Epithelial cell of esophagus (primary cell): ENCODE measurements at regions not wholly inside any gene's neighbourhood (a gene's known extent, or its start where the extent isn't known, plus 50 kb on each side); places are given as distances from the start of the nearest gene placed in this dataset.

ENCODE experiments used
- DNase-seq: peaks from one replicate; pipeline ENCODE4 v3.0.0; 2010; ENCODE audit warnings: low read depth
- H3K4me3 ChIP-seq: 2 replicates; pipeline ENCODE4 v1.5.1; 2011; ENCODE audit warnings: mild to moderate bottlenecking, low read length, control low read depth
- CTCF ChIP-seq: IDR thresholded peaks from 2 replicates; pipeline ENCODE4 v1.5.1; 2011; ENCODE audit warnings: low read depth, mild to moderate bottlenecking, low read length, control low read depth, inconsistent platforms; ENCODE audit not compliant: insufficient read depth; ENCODE audit errors: missing control alignments

- H3K4me3 ChIP-seq = no peak overlapping the region
- no peak for TF ChIP-seq CTCF
- no peak for DNase-seq
Measured at GRCh38 chr1:80384959-80385358, 1378.4 kb upstream of the ADGRL4 start.

- TF ChIP-seq CTCF = no peak
- H3K4me3 ChIP-seq = no peak overlapping the region
- DNase-seq = peak; percentile 68
Measured at GRCh38 chr1:80384083-80384830, 1377.7 kb upstream of the ADGRL4 start.

- no peak overlapping the region for H3K4me3 ChIP-seq
- peak; percentile 93 for DNase-seq
Measured at GRCh38 chr1:80375662-80376061, 1369.1 kb upstream of the ADGRL4 start.

GRCh38 chr1:80375109-80375508 is 1368.6 kb upstream of the ADGRL4 start:
- TF ChIP-seq CTCF = no peak
- H3K4me3 ChIP-seq = no peak overlapping the region
- DNase-seq = no peak

More at GRCh38 chr1:80375662-80376061, 1369.1 kb upstream of the ADGRL4 start:
- no peak for TF ChIP-seq CTCF

GRCh38 chr1:80369780-80370179 is 1363.2 kb upstream of the ADGRL4 start:
- H3K4me3 ChIP-seq = no peak overlapping the region
- DNase-seq = no peak
- TF ChIP-seq CTCF = no peak

- no peak for TF ChIP-seq CTCF
- no peak overlapping the region for H3K4me3 ChIP-seq
Measured at GRCh38 chr1:80367058-80367457, 1360.5 kb upstream of the ADGRL4 start.

More at GRCh38 chr1:80367058-80367457, 1360.5 kb upstream of the ADGRL4 start:
- DNase-seq = no peak
